T-cell (primary cell): ENCODE measurements at regions not wholly inside any gene's neighbourhood (a gene's known extent, or its start where the extent isn't known, plus 50 kb on each side); places are given as distances from the start of the nearest gene placed in this dataset.

Experiments
- ATAC-seq, 4 experiments: fragments of 200-7000 bp in 3 of 4; fragments of 150-1000 bp in 1 of 4; cut with Tn5 transposase; replicated peaks in 1 of 4; 1 replicate in 3 of 4; 2 replicates in 1 of 4; pipeline ENCODE4 v1.10.0; 2021; ENCODE audit warnings: moderate library complexity in 3 of 4, mild to moderate bottlenecking in 2 of 4, moderate number of reproducible peaks in 1 of 4
- CTCF ChIA-PET, 2 donors: fragments of 300-600 bp; sonication (Branson Sonifier 250); formaldehyde crosslinking; loops; one replicate each; lab custom pipeline; 2022; ENCODE audit warnings: antibody characterized with exemption in 2 of 2; lab: Charles Lee
- POLR2A ChIA-PET, 2 donors: fragments of 300-600 bp; sonication (Branson Sonifier 250); formaldehyde crosslinking; loops; one replicate each; lab custom pipeline; 2022; ENCODE audit warnings: antibody characterized with exemption in 2 of 2; lab: Charles Lee
- DNase-seq, 35 experiments: peaks; one replicate each; pipeline versions ENCODE4 v3.0.0 to v3.0.0-alpha.2; 2013 to 2023
- H3K27ac ChIP-seq: one replicate; pipeline ENCODE4 v1.5.1; 2013; ENCODE audit warnings: low read length
- H3K27me3 ChIP-seq, 2 experiments: replicated peaks in 1 of 2; 1 replicate in 1 of 2; 2 replicates in 1 of 2; pipeline versions ENCODE4 v1.6.1 to v1.7.0; 2013; ENCODE audit warnings: low read length in 1 of 2, mixed read lengths in 1 of 2; ENCODE audit not compliant: control insufficient read depth in 2 of 2, insufficient read depth in 2 of 2; ENCODE audit errors: extremely low read depth in 1 of 2
- H3K36me3 ChIP-seq, 2 donors: 1 replicate in 1 of 2; 2 replicates in 1 of 2; pipeline versions ENCODE4 v1.6.1 to v1.7.0; 2013; ENCODE audit warnings: low read length in 1 of 2; ENCODE audit not compliant: control insufficient read depth in 2 of 2, insufficient read depth in 1 of 2; ENCODE audit errors: extremely low read depth in 1 of 2
- H3K4me1 ChIP-seq, 2 experiments: 1 replicate in 1 of 2; 2 replicates in 1 of 2; pipeline versions ENCODE4 v1.6.1 to v1.7.0; 2013; ENCODE audit warnings: low read length in 2 of 2, mixed read lengths in 1 of 2; ENCODE audit not compliant: insufficient read depth in 2 of 2, control insufficient read depth in 1 of 2; ENCODE audit errors: extremely low read depth in 1 of 2
- H3K4me3 ChIP-seq, 2 donors: 1 replicate in 1 of 2; 2 replicates in 1 of 2; pipeline versions ENCODE4 v1.5.1 to v1.7.0; 2013; ENCODE audit warnings: mild to moderate bottlenecking in 2 of 2, low read length in 1 of 2, moderate library complexity in 1 of 2; ENCODE audit not compliant: control insufficient read depth in 1 of 2; ENCODE audit errors: extremely low read depth in 1 of 2
- H3K9me3 ChIP-seq: 2 replicates; pipeline ENCODE4 v1.7.0; 2013
- H3K27ac Mint-ChIP-seq, 2 donors: one replicate each; pipeline ENCODE4 v1.8.0; 2020 to 2021; ENCODE audit warnings: mild to moderate bottlenecking in 2 of 2, mixed read lengths in 2 of 2
- H3K27me3 Mint-ChIP-seq, 2 donors: one replicate each; pipeline ENCODE4 v1.8.0; 2021 to 2022; ENCODE audit warnings: mixed read lengths in 2 of 2
- H3K36me3 Mint-ChIP-seq: one replicate; pipeline ENCODE4 v1.8.0; 2021; ENCODE audit warnings: mixed read lengths
- H3K4me1 Mint-ChIP-seq, 3 donors: one replicate each; pipeline ENCODE4 v1.8.0; 2020 to 2022; ENCODE audit warnings: mixed read lengths in 3 of 3, mild to moderate bottlenecking in 1 of 3
- H3K4me3 Mint-ChIP-seq, 3 donors: one replicate each; pipeline ENCODE4 v1.8.0; 2020 to 2022; ENCODE audit warnings: mild to moderate bottlenecking in 3 of 3, mixed read lengths in 3 of 3, moderate library complexity in 3 of 3
- H3K9me3 Mint-ChIP-seq, 3 donors: one replicate each; pipeline ENCODE4 v1.8.0; 2020 to 2022; ENCODE audit warnings: mixed read lengths in 3 of 3
- WGBS: methylation state at CpG from one replicate; pipeline ENCODE4 v1.1.5; 2013; ENCODE audit warnings: missing lambda C conversion rate; ENCODE audit not compliant: insufficient coverage; 5-methylcytosine and 5-hydroxymethylcytosine counted together

GRCh38 chr15:39497016-39497758 is 83.7 kb upstream of the THBS1 start:
- peaks cover 7% of the 10 kb centered on the region in 2 experiments for H3K4me1 ChIP-seq
- POLR2A ChIA-PET = no interaction called here
- no peak for DNase-seq
- H3K27me3 ChIP-seq = peaks cover 0 to 6% of the 10 kb centered on the region in 2 experiments
- no peaks in the 10 kb centered on the region for H3K9me3 ChIP-seq
- Mint-ChIP-seq H3K27ac (no peak overlapping the region), H3K4me3 (no peak overlapping the region), H3K9me3 (no peaks in the 10 kb centered on the region), H3K27me3 (peaks cover 4 to 26% of the 10 kb centered on the region in 2 donors), H3K4me1 (peaks cover 0 to 13% (median 5%) of the 10 kb centered on the region in 3 donors), H3K36me3 (no peaks in the 10 kb centered on the region)
- no peak overlapping the region for H3K4me3 ChIP-seq
- CTCF ChIA-PET = interaction anchor here in 1 of 2 donors (1.1 kb wide), 1 partner anchor 83 kb away, joined by 4 read pairs; no protein-coding TSS in a partner anchor
- no peak for ATAC-seq
- no peaks in the 10 kb centered on the region for H3K36me3 ChIP-seq
- H3K27ac ChIP-seq = no peak overlapping the region
- 71% methylated on average over 5 of the region's 6 CpGs for WGBS

GRCh38 chr15:39497759-39498565 is 82.9 kb upstream of the THBS1 start:
- no peak overlapping the region for H3K27ac Mint-ChIP-seq
- ChIA-PET CTCF (no interaction called here), POLR2A (no interaction called here)
- no peaks in the 10 kb centered on the region for H3K36me3 Mint-ChIP-seq
- H3K9me3 Mint-ChIP-seq = no peaks in the 10 kb centered on the region
- peaks cover 4 to 22% of the 10 kb centered on the region in 2 donors for H3K27me3 Mint-ChIP-seq
- Histone ChIP-seq H3K27ac (no peak overlapping the region), H3K9me3 (no peaks in the 10 kb centered on the region), H3K4me1 (peaks cover 7% of the 10 kb centered on the region in 2 experiments), H3K4me3 (no peak overlapping the region), H3K36me3 (no peaks in the 10 kb centered on the region), H3K27me3 (peaks cover 0 to 6% of the 10 kb centered on the region in 2 experiments)
- peak in 3 of 4 experiments; percentile 27 to 52 (median 27) for ATAC-seq
- peaks cover 0 to 13% (median 5%) of the 10 kb centered on the region in 3 donors for H3K4me1 Mint-ChIP-seq
- no peak overlapping the region for H3K4me3 Mint-ChIP-seq
- 0% methylated on average over 2 of the region's 4 CpGs for WGBS
- peak in 4 of 35 experiments; percentile 2 to 5 (median 4) for DNase-seq

- Histone ChIP-seq H3K36me3 (no peaks in the 10 kb centered on the region), H3K27me3 (peaks cover 0 to 6% of the 10 kb centered on the region in 2 experiments), H3K4me3 (no peak overlapping the region), H3K27ac (no peak overlapping the region), H3K9me3 (no peaks in the 10 kb centered on the region), H3K4me1 (peaks cover 7% of the 10 kb centered on the region in 2 experiments)
- CTCF ChIA-PET = no interaction called here
- Mint-ChIP-seq H3K36me3 (no peaks in the 10 kb centered on the region), H3K9me3 (no peaks in the 10 kb centered on the region), H3K27ac (no peak overlapping the region), H3K4me3 (no peak overlapping the region), H3K27me3 (peaks cover 4 to 22% of the 10 kb centered on the region in 2 donors), H3K4me1 (peaks cover 0 to 13% (median 5%) of the 10 kb centered on the region in 3 donors)
- DNase-seq = no peak
- 100% methylated on average over 1 of the region's 4 CpGs for WGBS
- POLR2A ChIA-PET = no interaction called here
- no peak for ATAC-seq
Observed at GRCh38 chr15:39498629-39499028, 82.2 kb upstream of the THBS1 start.

- H3K4me3 ChIP-seq = no peak overlapping the region
- CTCF ChIA-PET = no interaction called here
- Mint-ChIP-seq H3K9me3 (no peaks in the 10 kb centered on the region), H3K36me3 (no peaks in the 10 kb centered on the region), H3K27ac (no peak overlapping the region), H3K27me3 (peaks cover 4 to 20% of the 10 kb centered on the region in 2 donors), H3K4me3 (no peak overlapping the region), H3K4me1 (peaks cover 0 to 13% (median 5%) of the 10 kb centered on the region in 3 donors)
- 83% methylated on average over 1 of the region's 1 CpG for WGBS
- no peaks in the 10 kb centered on the region for H3K36me3 ChIP-seq
- H3K27ac ChIP-seq = no peak overlapping the region
- H3K9me3 ChIP-seq = no peaks in the 10 kb centered on the region
- DNase-seq (no peak), ATAC-seq (no peak)
- H3K27me3 ChIP-seq = peaks cover 0 to 6% of the 10 kb centered on the region in 2 experiments
- peaks cover 7% of the 10 kb centered on the region in 2 experiments for H3K4me1 ChIP-seq
- POLR2A ChIA-PET = no interaction called here
Observed at GRCh38 chr15:39499042-39499441, 81.8 kb upstream of the THBS1 start.

GRCh38 chr15:39499681-39500080 is 81.2 kb upstream of the THBS1 start:
- Mint-ChIP-seq H3K36me3 (no peaks in the 10 kb centered on the region), H3K4me3 (no peak overlapping the region), H3K27ac (no peak overlapping the region), H3K27me3 (peaks cover 4 to 20% of the 10 kb centered on the region in 2 donors), H3K4me1 (peaks cover 0 to 13% (median 5%) of the 10 kb centered on the region in 3 donors), H3K9me3 (no peaks in the 10 kb centered on the region)
- 80% methylated on average over 1 of the region's 4 CpGs for WGBS
- CTCF ChIA-PET = no interaction called here
- Histone ChIP-seq H3K4me1 (peaks cover 7% of the 10 kb centered on the region in 2 experiments), H3K36me3 (no peaks in the 10 kb centered on the region), H3K9me3 (no peaks in the 10 kb centered on the region), H3K27me3 (peaks cover 0 to 6% of the 10 kb centered on the region in 2 experiments), H3K4me3 (no peak overlapping the region), H3K27ac (no peak overlapping the region)
- POLR2A ChIA-PET = no interaction called here
- DNase-seq (no peak), ATAC-seq (no peak)

GRCh38 chr15:39501366-39502081 is 79.4 kb upstream of the THBS1 start:
- H3K36me3 ChIP-seq = no peaks in the 10 kb centered on the region
- no peak overlapping the region for H3K27ac ChIP-seq
- ChIA-PET POLR2A (no interaction called here), CTCF (no interaction called here)
- no peak overlapping the region for H3K4me3 ChIP-seq
- ATAC-seq (no peak), DNase-seq (no peak)
- no peaks in the 10 kb centered on the region for H3K9me3 ChIP-seq
- Mint-ChIP-seq H3K4me3 (no peak overlapping the region), H3K4me1 (peaks cover 0 to 13% (median 5%) of the 10 kb centered on the region in 3 donors), H3K27ac (no peak overlapping the region), H3K27me3 (peaks cover 4 to 11% of the 10 kb centered on the region in 2 donors), H3K9me3 (no peaks in the 10 kb centered on the region), H3K36me3 (no peaks in the 10 kb centered on the region)
- peaks cover 7% of the 10 kb centered on the region in 2 experiments for H3K4me1 ChIP-seq
- peaks cover 0 to 6% of the 10 kb centered on the region in 2 experiments for H3K27me3 ChIP-seq
- WGBS = 84% methylated on average over 5 of the region's 6 CpGs
